HG02970 (cell line): ENCODE measurements at regions not wholly inside any gene's neighbourhood (a gene's known extent, or its start where the extent isn't known, plus 50 kb on each side); places are given as distances from the start of the nearest gene placed in this dataset.

Experiments
- ATAC-seq: cut with Tn5 transposase; IDR thresholded peaks from one replicate; pipeline ENCODE4 v1.9.1; 2021; ENCODE audit warnings: mild to moderate bottlenecking, moderate library complexity, moderate number of reproducible peaks; ENCODE audit not compliant: unreplicated experiment, low FRiP score

DNA sequence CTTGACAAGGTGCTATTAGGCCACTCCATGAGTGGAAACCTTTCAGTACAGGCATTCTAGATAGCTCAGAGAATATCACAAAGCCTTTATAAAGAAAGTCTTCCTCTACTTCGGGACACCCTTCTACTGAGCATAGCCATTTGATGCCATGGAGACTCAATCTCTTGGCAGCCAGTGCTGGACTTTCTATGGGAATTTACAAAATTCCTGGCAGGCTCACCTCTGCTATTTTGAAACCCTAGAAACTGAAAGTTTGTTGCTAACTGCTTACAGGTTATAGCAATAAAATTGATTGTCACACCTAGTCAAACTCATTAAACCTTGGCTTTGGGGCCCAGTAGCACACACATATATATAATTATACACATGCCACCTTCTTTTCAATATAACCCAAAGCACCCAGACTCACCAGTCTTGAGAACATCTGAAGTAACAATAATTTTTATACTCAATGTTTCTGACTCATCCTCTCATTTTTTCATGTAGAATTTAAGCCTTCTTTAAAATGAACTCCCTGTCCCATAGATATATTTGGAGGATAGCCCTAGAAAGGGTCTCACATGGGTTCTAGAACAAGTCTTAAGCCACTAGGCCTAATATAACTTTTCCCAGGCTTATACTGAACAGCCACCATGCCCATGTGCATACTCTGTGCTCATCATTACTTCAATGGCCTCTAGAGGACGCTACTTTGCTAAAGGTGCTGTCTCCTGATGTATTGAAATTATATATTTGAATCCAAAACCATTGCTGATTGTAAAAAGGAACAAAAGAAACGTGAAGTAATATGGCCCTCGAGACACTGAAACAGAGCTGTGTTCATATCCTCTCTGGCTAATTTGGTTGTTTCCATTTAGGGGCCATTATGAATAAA lies 368.1 kb upstream of the MARCKS start:
- no peak for ATAC-seq

DNA sequence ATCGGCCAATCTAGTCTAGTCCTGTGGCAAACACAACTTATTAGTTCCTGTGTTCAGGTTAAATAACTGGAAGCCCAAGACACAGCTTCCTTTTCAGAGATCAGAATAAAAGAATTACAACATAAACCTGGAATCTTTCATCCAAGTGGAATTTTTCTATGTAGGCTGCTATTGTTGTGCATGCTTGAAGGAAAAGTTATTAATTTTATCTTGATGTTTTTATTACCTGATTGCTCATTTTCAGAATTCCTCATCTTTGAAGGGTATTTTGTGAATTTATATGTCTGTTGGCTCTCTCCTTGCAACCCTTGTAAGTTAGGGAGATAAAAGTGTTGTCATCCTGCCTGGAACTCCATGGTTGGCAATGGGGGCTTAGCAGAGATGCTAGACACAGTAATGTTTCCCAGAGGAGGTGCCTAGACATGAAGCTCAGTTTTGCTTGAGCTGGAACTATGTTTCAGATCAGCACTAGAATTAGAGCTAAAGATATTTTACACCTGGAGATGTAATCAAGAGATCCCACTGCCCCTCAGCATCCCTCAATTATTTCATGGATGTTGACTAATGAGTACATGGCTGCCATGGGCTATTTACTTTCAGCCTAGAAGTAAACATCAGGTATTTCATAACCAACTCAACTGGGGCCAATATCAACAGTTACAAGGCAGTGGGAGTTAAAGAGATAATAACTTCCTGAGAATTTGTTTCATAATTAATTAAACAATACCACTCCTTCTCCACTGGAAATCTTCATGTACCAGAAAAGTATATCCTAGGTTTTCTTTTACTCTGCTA lies 367.0 kb upstream of the MARCKS start:
- ATAC-seq = no peak

DNA sequence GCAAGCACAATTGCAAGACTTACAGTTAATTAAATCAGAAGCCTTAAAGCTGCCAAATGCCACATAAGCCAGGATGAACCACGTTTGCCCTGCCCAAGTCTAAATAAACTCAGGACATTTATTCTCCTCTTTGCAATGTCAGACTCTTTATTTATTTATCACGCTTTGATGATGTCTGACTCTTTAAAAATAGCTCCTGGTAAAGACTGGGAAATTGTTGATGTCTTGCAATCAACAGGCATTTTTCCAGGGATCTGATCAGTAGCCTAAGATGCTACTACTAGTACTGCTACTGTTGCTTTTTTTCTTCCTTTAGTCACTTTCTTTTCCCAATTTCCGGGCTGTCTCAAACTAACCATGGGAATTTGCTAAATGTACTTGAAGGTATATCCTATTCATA lies 365.8 kb upstream of the MARCKS start:
- no peak for ATAC-seq

DNA sequence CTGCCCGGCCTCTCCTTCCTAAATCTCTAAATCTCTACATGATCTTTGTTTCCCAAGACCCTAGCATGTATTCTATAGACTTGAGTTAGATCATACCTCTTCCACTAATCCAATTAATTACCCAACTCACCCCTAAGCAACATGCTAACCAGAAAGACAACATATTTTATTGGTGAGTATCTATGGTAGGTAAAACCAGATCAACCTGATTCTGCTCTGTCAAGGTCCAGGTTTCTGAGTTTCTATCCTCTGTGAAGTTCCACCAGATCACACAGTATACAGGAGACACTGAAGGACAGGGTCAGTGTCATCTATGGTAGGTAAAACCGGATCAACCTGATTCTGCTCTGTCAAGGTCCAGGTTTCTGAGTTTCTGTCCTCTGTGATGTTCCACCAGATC lies 363.2 kb upstream of the MARCKS start:
- ATAC-seq = no peak

DNA sequence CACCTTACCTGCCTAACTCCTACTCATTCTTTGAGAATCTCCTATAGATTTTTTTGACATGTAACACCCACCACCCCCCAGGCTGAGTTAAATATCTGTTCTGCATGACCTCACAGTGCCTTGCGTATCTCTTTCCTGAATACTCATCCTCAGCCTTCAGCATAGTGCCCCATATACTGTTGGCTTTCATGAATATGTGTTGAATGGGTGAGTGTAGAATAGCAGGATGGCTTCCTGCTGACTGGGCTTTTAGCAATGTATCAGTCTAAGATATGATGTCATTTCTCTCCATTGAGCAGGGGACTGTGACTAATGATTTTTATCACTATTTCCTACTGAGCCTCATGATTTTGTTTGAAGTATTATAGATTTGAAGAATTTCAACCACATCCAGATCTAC lies 361.6 kb upstream of the MARCKS start:
- ATAC-seq = no peak

DNA sequence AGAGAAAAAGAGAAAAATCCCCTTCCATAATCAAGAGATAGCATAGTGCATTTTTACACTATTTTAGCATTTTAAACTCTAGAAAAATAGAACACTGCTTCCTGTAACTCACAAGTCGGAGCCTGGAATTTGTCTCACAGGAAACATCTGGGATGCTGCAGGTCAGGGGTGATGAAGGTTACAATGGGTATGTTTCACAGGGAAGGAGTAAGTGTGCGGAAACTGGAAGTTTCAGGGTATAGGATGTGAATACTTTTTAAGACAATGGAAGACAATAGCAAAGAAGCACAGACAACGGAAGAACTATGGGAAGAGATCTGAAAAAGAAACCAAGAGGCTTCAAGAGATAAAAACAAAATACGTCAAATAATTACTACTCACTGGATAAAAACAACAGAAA lies 361.0 kb upstream of the MARCKS start:
- ATAC-seq = no peak

DNA sequence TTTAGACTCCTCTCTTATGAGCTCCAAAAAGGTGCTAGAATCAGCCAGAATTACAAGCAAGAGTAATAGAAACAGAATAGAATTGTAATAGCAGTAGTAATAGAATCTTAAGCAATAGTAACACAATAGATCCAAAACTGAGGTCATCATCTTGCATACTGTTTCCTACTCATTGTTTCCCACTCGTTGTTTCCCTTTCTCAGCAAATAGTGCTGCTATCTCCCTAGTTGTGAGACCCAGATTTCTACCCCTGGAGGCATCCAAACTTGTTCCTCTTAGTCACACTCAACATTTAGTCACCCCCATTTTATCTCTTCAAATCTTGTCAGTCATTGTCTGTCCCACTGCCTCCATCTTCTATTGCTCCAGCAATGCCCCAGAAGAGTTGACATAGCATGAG lies 356.9 kb upstream of the MARCKS start:
- no peak for ATAC-seq

DNA sequence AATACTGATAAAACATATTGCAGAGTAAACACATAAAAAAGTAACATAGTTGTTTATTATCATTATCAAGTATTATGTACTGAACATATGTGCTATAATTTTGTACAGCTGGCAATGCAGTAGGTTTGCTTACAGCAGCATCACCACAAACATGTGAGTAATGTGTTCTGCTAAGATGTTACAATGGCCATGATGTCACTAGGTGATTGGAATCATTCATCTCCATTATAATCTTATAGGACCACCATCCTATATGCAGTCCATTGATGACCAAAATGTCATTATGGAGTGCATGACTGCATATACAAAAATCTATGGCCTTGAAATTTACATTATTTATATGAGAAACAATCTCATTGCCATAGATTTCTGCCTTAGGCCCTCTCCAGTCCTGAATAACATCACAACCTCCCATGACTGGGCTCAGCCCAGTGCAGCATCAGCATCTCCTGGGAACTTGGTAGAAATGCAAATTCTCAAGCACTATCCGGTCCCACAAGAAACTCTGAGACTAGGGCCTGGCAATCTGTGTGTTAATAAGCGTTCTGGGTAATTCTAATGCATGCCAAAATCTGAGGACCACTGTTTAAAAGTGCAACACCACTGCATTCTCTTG lies 352.0 kb upstream of the MARCKS start:
- no peak for ATAC-seq

DNA sequence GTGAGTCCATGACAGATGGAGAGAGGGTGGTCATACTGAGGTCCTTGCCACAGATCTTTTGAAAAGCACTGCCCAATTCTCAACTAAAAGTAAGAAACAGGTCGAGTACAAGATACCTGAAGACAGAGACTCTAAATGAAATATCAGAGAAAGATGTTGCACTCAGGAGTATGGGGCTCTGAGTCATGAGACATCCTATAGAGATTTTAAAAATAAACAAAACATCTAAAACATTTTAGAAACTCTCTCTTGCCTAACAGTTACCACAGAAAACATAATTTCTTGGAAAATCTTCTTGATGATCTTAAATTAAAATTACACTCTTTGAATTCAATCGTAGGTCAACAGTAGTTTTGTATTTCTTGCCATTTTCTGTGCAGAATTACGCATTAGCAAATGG lies 348.9 kb upstream of the MARCKS start:
- ATAC-seq = no peak

DNA sequence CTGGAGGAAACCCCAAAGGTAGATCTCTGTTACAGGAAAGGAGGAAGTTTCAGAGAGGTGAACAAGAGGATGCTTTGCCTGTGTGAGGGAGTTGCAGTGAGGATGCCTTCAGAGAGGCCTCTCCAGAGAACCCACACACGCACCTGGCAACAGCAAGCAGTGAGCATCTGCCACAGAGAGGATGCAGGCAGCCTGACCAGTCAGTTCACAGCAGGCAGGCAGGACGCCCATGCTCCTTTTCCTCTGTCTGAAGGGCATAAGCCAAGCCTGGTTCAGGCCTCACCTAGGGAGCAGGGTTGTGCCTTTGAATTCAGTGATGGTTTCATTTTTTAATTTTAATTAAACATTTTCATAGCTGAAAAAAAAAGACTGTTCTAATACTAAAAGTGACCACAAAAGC lies 346.0 kb upstream of the MARCKS start:
- no peak for ATAC-seq

DNA sequence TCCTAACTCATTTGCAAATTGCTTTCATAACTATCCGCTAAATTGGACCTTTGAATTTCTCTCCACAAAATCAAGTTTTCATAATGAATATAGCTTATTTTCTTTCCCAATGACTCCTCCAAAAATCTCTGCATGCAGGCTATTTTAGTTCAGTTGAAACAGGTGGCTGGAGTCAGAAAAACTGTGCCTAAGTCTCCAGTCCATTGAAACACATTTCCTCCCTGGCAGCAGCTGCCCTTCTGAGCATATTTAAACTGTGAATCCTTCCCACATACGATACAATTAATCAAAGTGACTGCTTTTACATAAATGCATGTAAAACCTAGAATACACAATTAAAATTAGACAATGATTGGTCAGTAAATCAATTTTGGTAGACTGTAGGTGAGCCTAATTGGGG lies 344.6 kb upstream of the MARCKS start:
- no peak for ATAC-seq

DNA sequence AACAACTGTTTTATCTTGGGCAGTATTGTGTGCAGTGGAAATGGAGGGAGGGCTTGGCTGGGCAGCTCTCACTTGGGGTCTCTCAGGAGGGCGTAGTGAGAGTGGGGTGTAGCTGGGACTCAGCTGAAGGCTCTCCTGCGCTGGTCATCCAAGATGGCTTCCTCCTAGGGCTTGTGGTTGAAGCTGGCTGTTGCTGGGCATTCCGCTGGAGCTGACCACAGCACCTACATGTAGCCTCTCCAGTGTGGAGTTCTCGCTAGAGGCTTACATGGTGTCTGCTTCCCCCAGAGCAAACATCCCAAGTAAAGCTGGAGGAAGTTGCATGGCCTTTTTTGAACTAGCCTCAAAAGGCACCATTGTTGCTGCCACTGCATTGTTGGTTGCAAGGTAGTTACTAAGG lies 344.1 kb upstream of the MARCKS start:
- ATAC-seq = no peak

DNA sequence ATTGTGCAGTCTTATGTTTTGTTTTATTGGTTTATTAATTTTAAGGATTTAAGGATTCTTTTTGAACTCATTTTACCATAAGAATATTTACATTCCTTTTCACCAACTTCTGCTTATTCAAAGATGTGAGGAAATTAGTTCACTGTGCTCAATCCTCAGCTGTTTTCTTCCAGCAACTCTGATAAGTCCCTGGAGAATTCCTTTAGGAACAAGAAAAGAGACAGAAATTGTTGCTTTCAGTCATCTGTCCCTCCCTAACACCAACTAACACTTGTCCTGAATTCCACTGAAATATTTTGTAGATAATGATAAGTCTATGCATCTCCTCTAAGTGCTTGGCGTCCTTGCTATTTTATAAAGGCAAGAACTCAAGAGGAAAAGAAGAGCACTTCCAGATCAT lies 334.8 kb upstream of the MARCKS start:
- ATAC-seq = no peak

DNA sequence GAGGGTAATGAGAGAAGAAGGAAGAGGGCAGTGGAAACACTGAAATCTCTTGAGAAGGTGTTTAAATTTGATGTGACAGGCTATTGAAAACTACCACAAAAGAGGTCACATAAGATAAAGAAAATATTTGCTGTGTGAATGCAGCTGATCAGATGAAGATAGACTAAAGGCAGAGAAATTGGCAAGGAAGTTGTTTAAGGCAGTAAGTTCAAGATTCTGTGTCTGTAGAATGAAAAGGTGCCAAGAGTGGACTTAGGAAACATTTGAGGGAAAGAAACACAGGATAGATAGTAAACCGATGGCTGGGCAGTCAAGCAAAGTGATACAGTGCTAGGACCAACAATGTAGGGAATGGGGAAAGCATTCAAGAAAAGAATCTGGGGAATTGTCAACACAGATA lies 332.3 kb upstream of the MARCKS start:
- ATAC-seq = no peak

DNA sequence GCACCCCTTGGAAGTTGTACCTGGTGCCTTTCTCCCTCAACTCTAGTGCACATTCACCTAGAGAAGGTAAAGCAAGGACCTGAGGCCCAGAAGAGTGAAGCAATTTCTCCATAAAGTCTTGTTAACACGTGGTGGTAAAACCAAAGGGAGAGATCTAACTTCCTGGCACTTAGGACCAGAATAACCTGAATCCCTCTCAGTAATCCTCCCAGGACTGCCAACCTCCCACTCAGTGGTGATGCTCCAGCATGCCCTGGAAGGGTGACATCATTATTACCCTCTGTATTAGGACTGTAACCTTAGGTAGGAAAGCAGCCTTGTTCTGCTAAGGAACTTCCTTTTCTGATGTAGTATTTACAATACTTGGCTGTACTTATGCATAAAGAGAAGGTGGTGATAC lies 330.6 kb upstream of the MARCKS start:
- ATAC-seq = no peak

DNA sequence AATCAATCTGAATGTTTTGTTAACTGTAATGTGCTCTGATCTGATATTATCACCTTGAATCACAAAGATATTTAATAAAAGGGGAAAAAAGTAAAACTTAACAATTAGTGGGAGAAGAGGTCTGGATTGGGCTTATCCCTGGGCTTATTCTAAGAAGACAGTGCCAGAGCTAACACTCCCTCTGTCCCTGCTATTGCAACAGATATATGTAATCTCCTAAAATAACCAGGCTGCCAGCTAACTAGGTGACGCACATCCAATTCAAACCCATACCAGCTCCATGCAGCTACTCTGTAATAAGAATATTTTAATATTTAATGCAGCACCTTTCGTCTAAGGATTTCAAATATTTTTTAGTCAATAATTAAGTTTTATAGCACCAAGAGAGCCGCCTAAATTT lies 330.1 kb upstream of the MARCKS start:
- no peak for ATAC-seq

DNA sequence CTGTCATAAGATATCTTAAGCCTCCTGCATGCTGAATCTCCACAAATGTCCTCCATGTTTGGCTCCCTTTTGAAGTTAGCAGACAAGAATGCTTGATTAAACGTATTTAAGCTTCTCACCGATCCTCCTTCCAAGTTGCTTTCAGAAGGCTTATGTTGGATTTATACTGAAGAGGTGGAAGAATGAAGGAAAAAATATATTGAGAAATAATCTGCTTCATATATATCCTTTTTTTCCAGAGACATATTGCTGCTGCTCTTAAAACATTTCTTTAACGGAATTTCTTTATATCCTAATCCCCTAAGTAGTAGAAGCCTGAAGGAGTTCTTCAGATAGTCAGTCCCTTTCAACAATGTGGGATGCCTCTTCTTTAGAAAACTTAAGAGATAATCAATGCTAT lies 329.0 kb upstream of the MARCKS start:
- no peak for ATAC-seq

DNA sequence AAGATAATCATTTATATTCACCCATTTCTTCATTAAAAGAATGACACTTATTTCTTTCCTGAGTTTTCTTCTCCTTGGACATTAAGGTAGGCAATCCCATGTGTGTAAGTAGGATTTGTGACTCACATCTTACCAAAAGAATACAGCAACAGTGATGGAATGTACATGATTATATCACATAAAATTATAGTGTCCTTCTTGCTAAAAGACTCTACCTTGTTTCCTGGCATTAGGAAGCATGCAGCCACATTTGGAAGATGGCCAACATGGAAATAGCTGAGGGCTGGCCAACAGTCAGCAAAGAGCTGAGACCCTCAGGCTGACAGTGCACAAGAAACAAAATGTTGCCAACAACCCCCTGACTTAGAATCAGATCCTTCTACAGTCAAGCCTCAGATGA lies 327.9 kb upstream of the MARCKS start:
- ATAC-seq = no peak

DNA sequence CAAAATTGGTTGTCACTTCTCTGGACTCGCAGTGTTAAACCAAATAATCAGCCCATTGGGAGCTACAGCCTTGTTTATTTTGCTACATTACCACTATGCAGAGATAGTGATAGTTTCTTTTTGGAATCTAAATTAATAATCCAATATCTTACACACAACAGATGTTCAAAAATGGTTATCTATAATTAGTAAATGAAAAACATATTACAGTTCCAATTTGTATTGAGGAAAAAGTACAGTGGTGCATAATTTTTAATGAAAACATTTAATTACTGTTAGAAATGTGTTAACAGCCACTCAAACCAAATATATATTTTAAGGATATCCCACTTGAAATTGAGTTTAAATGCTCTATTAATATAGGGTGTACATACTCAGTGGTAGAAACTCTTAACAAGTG lies 327.3 kb upstream of the MARCKS start:
- no peak for ATAC-seq

DNA sequence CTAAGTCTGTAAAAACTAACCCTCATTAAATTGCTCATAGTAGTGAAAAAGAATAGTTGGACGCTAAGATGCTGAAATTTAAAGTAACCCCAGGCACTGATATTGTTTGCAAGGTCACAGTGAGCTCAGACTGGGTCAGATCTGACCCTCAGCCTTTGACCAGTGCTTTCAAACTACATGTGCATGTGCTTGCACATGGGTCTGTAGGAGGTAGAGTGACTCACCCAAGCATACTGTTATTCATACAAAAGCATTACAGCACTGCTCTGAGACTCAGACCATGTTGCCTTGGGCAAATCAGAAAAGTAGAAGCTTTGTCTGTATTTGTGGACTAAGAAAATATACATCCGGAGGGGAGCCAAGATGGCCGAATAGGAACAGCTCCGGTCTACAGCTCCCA lies 326.4 kb upstream of the MARCKS start:
- no peak for ATAC-seq

DNA sequence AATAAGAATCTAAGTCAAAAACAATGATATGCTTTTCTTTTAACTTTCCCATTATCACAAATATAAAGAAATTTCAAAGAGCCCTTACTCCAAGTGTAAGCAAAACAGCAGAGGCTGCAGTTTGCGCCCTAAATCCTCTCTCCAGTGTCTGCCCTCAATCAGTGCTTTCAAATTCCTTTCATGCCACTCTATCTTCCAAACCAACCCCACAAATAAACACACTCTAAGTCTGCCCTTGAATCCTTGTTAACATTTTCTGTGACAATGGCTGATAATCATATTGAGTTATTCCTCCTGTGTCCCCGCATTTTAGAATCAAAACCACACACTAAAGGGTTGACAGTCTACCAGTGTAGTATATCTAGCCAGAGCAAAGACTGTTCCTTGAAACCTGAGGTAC lies 317.9 kb upstream of the MARCKS start:
- no peak for ATAC-seq

DNA sequence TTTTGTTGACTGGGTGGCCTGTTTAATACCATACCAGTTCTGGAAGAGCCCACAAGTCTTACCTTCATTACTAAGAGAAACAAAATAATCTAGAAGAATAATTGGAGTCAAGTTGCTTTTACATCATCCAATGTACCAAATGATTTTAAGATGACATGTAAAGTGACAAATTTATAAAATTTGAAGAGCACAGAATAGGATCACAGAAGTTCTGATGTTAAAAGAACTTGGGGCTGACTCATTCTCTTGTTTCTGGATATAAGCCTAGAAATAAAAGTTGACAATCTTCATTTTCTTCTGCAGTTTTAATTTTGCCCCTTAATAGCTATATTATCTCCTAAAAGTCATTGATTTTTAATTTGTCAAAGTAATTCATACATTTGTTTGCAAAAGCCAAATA lies 317.5 kb upstream of the MARCKS start:
- no peak for ATAC-seq
